ENCODE measurements at regions not wholly inside any gene's neighbourhood (a gene's known extent, or its start where the extent isn't known, plus 50 kb on each side); places are given as distances from the start of the nearest gene placed in this dataset.

GRCh38 chr4:128488055-128488705 is 200.6 kb upstream of the PGRMC2 start:
- no peak for DNase-seq
- no TSS peak for BruUV-seq (replicated peaks)
- no peaks in the 10 kb centered on the region for H3K27me3 ChIP-seq (replicated peaks; ENCODE audit: control insufficient read depth, insufficient read depth, low read length)
- no peak overlapping the region for H3K27ac Mint-ChIP-seq (ENCODE audit: unreplicated experiment)
- H3K36me3 ChIP-seq (ENCODE audit: control insufficient read depth, insufficient read depth, low read length): no peaks in the 10 kb centered on the region
- intact Hi-C loops (cut with micrococcal nuclease; ENCODE audit: unreplicated experiment): no loop called here
- H3K9me3 ChIP-seq: no peaks in the 10 kb centered on the region
- no peak overlapping the region for H3K4me3 ChIP-seq (ENCODE audit: low read depth, low read length)
- TF ChIP-seq CTCF (IDR thresholded peaks at IDR 0.05; ENCODE audit: insufficient read depth in 1 of 2, low read depth in 1 of 2, low read length in 1 of 2, severe bottlenecking in 1 of 2, unreplicated experiment in 1 of 2): no peak
- ChIA-PET CTCF (no interaction called here), POLR2A (no interaction called here)
- H3K9me3 Mint-ChIP-seq (ENCODE audit: unreplicated experiment): peaks cover 22% of the 10 kb centered on the region
- H3K4me3 Mint-ChIP-seq (ENCODE audit: unreplicated experiment): no peak overlapping the region
- no peaks in the 10 kb centered on the region for H3K27me3 Mint-ChIP-seq (ENCODE audit: insufficient read depth, unreplicated experiment)
- peaks cover 13% of the 10 kb centered on the region for H3K4me1 ChIP-seq
- H3K36me3 Mint-ChIP-seq (ENCODE audit: insufficient read depth, unreplicated experiment): no peaks in the 10 kb centered on the region
- H3K4me1 Mint-ChIP-seq (ENCODE audit: low read depth, unreplicated experiment): peaks cover 13% of the 10 kb centered on the region

GRCh38 chr4:128484896-128485295 is 197.3 kb upstream of the PGRMC2 start:
- ChIA-PET POLR2A (no interaction called here), CTCF (no interaction called here)
- DNase-seq: no peak
- Mint-ChIP-seq H3K4me1 (ENCODE audit: low read depth, unreplicated experiment) (peaks cover 5% of the 10 kb centered on the region), H3K9me3 (ENCODE audit: unreplicated experiment) (peaks cover 22% of the 10 kb centered on the region), H3K36me3 (ENCODE audit: insufficient read depth, unreplicated experiment) (no peaks in the 10 kb centered on the region), H3K27ac (ENCODE audit: unreplicated experiment) (no peak overlapping the region), H3K4me3 (ENCODE audit: unreplicated experiment) (no peak overlapping the region), H3K27me3 (ENCODE audit: insufficient read depth, unreplicated experiment) (no peaks in the 10 kb centered on the region)
- Histone ChIP-seq H3K4me3 (ENCODE audit: low read depth, low read length) (no peak overlapping the region), H3K36me3 (ENCODE audit: control insufficient read depth, insufficient read depth, low read length) (no peaks in the 10 kb centered on the region), H3K4me1 (no peaks in the 10 kb centered on the region), H3K9me3 (no peaks in the 10 kb centered on the region), H3K27me3 (replicated peaks; ENCODE audit: control insufficient read depth, insufficient read depth, low read length) (no peaks in the 10 kb centered on the region)
- intact Hi-C loops (cut with micrococcal nuclease; ENCODE audit: unreplicated experiment): no loop called here
- TF ChIP-seq CTCF (IDR thresholded peaks at IDR 0.05; ENCODE audit: insufficient read depth in 1 of 2, low read depth in 1 of 2, low read length in 1 of 2, severe bottlenecking in 1 of 2, unreplicated experiment in 1 of 2): no peak
- BruUV-seq (replicated peaks): no TSS peak

- intact Hi-C loops (cut with micrococcal nuclease; ENCODE audit: unreplicated experiment): no loop called here
- Mint-ChIP-seq H3K27ac (ENCODE audit: unreplicated experiment) (peak overlapping the region; percentile 24), H3K4me1 (ENCODE audit: low read depth, unreplicated experiment) (peaks cover 5% of the 10 kb centered on the region), H3K4me3 (ENCODE audit: unreplicated experiment) (no peak overlapping the region), H3K36me3 (ENCODE audit: insufficient read depth, unreplicated experiment) (no peaks in the 10 kb centered on the region), H3K9me3 (ENCODE audit: unreplicated experiment) (peaks cover 22% of the 10 kb centered on the region), H3K27me3 (ENCODE audit: insufficient read depth, unreplicated experiment) (no peaks in the 10 kb centered on the region)
- no TSS peak for BruUV-seq (replicated peaks)
- CTCF ChIA-PET: no interaction called here
- DNase-seq: no peak
- no peak for TF ChIP-seq CTCF (IDR thresholded peaks at IDR 0.05; ENCODE audit: insufficient read depth in 1 of 2, low read depth in 1 of 2, low read length in 1 of 2, severe bottlenecking in 1 of 2, unreplicated experiment in 1 of 2)
- H3K27me3 ChIP-seq (replicated peaks; ENCODE audit: control insufficient read depth, insufficient read depth, low read length): no peaks in the 10 kb centered on the region
- no peak overlapping the region for H3K4me3 ChIP-seq (ENCODE audit: low read depth, low read length)
- POLR2A ChIA-PET: no interaction called here
- no peaks in the 10 kb centered on the region for H3K36me3 ChIP-seq (ENCODE audit: control insufficient read depth, insufficient read depth, low read length)
- H3K4me1 ChIP-seq: no peaks in the 10 kb centered on the region
- no peaks in the 10 kb centered on the region for H3K9me3 ChIP-seq
These were observed 196.2 kb upstream of the PGRMC2 start for GRCh38 chr4:128483816-128484215.

All from Caco-2 (cell line).